ENCODE measurements at regions not wholly inside any gene's neighbourhood (a gene's known extent, or its start where the extent isn't known, plus 50 kb on each side); places are given as distances from the start of the nearest gene placed in this dataset.

DNA sequence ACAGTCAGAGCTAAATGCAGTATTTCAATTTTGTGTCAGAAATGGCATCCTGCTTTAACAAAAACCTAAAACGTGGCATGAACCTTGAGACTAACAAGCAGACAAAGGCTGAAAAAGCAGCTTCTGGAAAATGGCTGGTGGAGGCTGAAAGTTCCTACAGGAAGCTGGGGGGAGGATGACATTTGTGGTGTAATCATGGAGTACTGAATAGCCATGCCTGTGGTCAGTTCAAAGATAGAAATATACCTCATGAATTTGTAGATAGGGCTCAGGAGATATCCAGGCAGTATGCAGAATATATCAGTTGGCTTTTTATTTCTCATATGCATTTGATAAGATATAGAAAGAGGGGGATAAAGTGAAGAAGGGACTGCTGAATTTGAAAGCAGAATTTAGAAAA lies 181.7 kb downstream of the UQCRFS1 start:
- no peak overlapping the region for H3K27ac ChIP-seq (ENCODE audit: low read length)
- CTCF ChIA-PET: no interaction called here
- no peak for DNase-seq
- H3K4me3 ChIP-seq (ENCODE audit: control insufficient read depth in 1 of 2, extremely low read depth in 1 of 2, low read length in 1 of 2): no peak overlapping the region
- no peaks in the 10 kb centered on the region for H3K4me1 ChIP-seq (ENCODE audit: control insufficient read depth in 1 of 2, extremely low read depth in 1 of 2, insufficient read depth in 2 of 2, low read length in 2 of 2)
- Mint-ChIP-seq H3K27ac (no peak overlapping the region), H3K27me3 (no peaks in the 10 kb centered on the region), H3K36me3 (no peaks in the 10 kb centered on the region), H3K4me1 (no peaks in the 10 kb centered on the region), H3K9me3 (peaks cover 0 to 5% (median 0%) of the 10 kb centered on the region in 3 donors), H3K4me3 (no peak overlapping the region)
- no peaks in the 10 kb centered on the region for H3K9me3 ChIP-seq
- no peak for ATAC-seq (replicated peaks in 1 of 4)
- WGBS (ENCODE audit: insufficient coverage): 30% methylated on average over 1 of the region's 1 CpG
- no peaks in the 10 kb centered on the region for H3K36me3 ChIP-seq (ENCODE audit: control insufficient read depth in 2 of 2, extremely low read depth in 1 of 2, insufficient read depth in 1 of 2, low read length in 1 of 2)
- peaks cover 0 to 3% of the 10 kb centered on the region in 2 experiments for H3K27me3 ChIP-seq (replicated peaks in 1 of 2; ENCODE audit: control insufficient read depth in 2 of 2, extremely low read depth in 1 of 2, insufficient read depth in 2 of 2, low read length in 1 of 2)
- POLR2A ChIA-PET: no interaction called here

DNA sequence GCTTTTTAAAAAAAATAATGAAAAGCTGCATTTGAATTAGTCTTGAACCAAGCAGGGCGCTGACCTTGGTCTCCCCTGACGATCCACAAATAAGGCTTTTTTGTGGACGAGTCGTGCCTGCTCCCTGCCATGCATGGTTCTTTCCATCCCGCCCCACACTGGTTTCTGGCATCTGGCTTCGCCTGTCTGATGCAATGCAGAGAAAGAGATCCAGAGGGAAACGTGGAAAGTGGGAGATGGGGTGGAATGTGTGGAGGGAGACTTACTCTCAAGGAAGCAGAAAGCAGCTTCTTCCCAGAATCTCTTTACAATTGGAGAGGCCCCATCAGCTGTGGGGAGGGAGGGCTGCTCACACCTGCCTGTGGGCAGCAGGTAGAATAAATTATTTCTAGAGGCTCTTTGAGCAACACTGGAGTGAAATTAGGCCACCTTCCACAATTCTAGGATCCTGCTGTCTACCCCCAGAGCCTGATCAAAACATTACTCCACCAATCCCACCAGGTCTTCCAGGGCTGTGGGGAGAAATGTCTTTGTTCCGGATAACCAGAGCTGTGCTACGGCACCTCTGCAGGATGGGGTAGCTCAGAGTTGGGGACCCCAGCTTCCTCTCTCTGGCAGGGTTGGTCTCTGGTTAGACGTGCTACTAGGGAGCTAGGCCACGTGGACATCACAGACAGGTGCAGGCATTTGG lies 183.5 kb downstream of the UQCRFS1 start:
- no peaks in the 10 kb centered on the region for H3K4me1 Mint-ChIP-seq
- no peaks in the 10 kb centered on the region for H3K27me3 Mint-ChIP-seq
- H3K4me1 ChIP-seq (ENCODE audit: control insufficient read depth in 1 of 2, extremely low read depth in 1 of 2, insufficient read depth in 2 of 2, low read length in 2 of 2): no peaks in the 10 kb centered on the region
- 96% methylated on average over 6 of the region's 11 CpGs for WGBS (ENCODE audit: insufficient coverage)
- ATAC-seq (replicated peaks in 1 of 4): no peak
- H3K27ac ChIP-seq (ENCODE audit: low read length): no peak overlapping the region
- H3K4me3 Mint-ChIP-seq: no peak overlapping the region
- no peaks in the 10 kb centered on the region for H3K36me3 Mint-ChIP-seq
- H3K4me3 ChIP-seq (ENCODE audit: control insufficient read depth in 1 of 2, extremely low read depth in 1 of 2, low read length in 1 of 2): no peak overlapping the region
- POLR2A ChIA-PET: no interaction called here
- H3K9me3 Mint-ChIP-seq: no peaks in the 10 kb centered on the region
- CTCF ChIA-PET: no interaction called here
- H3K27ac Mint-ChIP-seq: no peak overlapping the region
- peaks cover 0 to 5% of the 10 kb centered on the region in 2 experiments for H3K27me3 ChIP-seq (replicated peaks in 1 of 2; ENCODE audit: control insufficient read depth in 2 of 2, extremely low read depth in 1 of 2, insufficient read depth in 2 of 2, low read length in 1 of 2)
- no peak for DNase-seq
- H3K36me3 ChIP-seq (ENCODE audit: control insufficient read depth in 2 of 2, extremely low read depth in 1 of 2, insufficient read depth in 1 of 2, low read length in 1 of 2): no peaks in the 10 kb centered on the region
- H3K9me3 ChIP-seq: no peaks in the 10 kb centered on the region

- H3K27me3 Mint-ChIP-seq: peaks cover 2 to 4% of the 10 kb centered on the region in 2 donors
- CTCF ChIA-PET: no interaction called here
Observed at GRCh38 chr19:29022599-29022998, 190.4 kb downstream of the UQCRFS1 start.

GRCh38 chr19:29022165-29022564 lies 190.8 kb downstream of the UQCRFS1 start:
- no peak for ATAC-seq (replicated peaks in 1 of 4)
- Histone ChIP-seq H3K9me3 (no peaks in the 10 kb centered on the region), H3K4me3 (ENCODE audit: control insufficient read depth in 1 of 2, extremely low read depth in 1 of 2, low read length in 1 of 2) (no peak overlapping the region), H3K27me3 (replicated peaks in 1 of 2; ENCODE audit: control insufficient read depth in 2 of 2, extremely low read depth in 1 of 2, insufficient read depth in 2 of 2, low read length in 1 of 2) (peaks cover 0 to 33% of the 10 kb centered on the region in 2 experiments), H3K4me1 (ENCODE audit: control insufficient read depth in 1 of 2, extremely low read depth in 1 of 2, insufficient read depth in 2 of 2, low read length in 2 of 2) (no peaks in the 10 kb centered on the region), H3K36me3 (ENCODE audit: control insufficient read depth in 2 of 2, extremely low read depth in 1 of 2, insufficient read depth in 1 of 2, low read length in 1 of 2) (no peaks in the 10 kb centered on the region), H3K27ac (ENCODE audit: low read length) (no peak overlapping the region)
- Mint-ChIP-seq H3K27me3 (peaks cover 2 to 4% of the 10 kb centered on the region in 2 donors), H3K4me1 (no peaks in the 10 kb centered on the region), H3K27ac (no peak overlapping the region), H3K9me3 (no peaks in the 10 kb centered on the region), H3K36me3 (no peaks in the 10 kb centered on the region), H3K4me3 (no peak overlapping the region)
- DNase-seq: no peak
- WGBS (ENCODE audit: insufficient coverage): 71% methylated on average over 7 of the region's 10 CpGs
- ChIA-PET CTCF (no interaction called here), POLR2A (no interaction called here)

More at GRCh38 chr19:29022599-29022998, 190.4 kb downstream of the UQCRFS1 start:
- Histone ChIP-seq H3K9me3 (no peaks in the 10 kb centered on the region), H3K4me1 (ENCODE audit: control insufficient read depth in 1 of 2, extremely low read depth in 1 of 2, insufficient read depth in 2 of 2, low read length in 2 of 2) (no peaks in the 10 kb centered on the region), H3K4me3 (ENCODE audit: control insufficient read depth in 1 of 2, extremely low read depth in 1 of 2, low read length in 1 of 2) (no peak overlapping the region), H3K36me3 (ENCODE audit: control insufficient read depth in 2 of 2, extremely low read depth in 1 of 2, insufficient read depth in 1 of 2, low read length in 1 of 2) (no peaks in the 10 kb centered on the region), H3K27me3 (replicated peaks in 1 of 2; ENCODE audit: control insufficient read depth in 2 of 2, extremely low read depth in 1 of 2, insufficient read depth in 2 of 2, low read length in 1 of 2) (peaks cover 0 to 29% of the 10 kb centered on the region in 2 experiments), H3K27ac (ENCODE audit: low read length) (no peak overlapping the region)
- Mint-ChIP-seq H3K27ac (no peak overlapping the region), H3K4me1 (no peaks in the 10 kb centered on the region), H3K9me3 (no peaks in the 10 kb centered on the region), H3K36me3 (no peaks in the 10 kb centered on the region), H3K4me3 (no peak overlapping the region)
- ATAC-seq (replicated peaks in 1 of 4): no peak
- no peak for DNase-seq
- POLR2A ChIA-PET: no interaction called here
- WGBS (ENCODE audit: insufficient coverage): 27% methylated on average over 5 of the region's 8 CpGs

DNA sequence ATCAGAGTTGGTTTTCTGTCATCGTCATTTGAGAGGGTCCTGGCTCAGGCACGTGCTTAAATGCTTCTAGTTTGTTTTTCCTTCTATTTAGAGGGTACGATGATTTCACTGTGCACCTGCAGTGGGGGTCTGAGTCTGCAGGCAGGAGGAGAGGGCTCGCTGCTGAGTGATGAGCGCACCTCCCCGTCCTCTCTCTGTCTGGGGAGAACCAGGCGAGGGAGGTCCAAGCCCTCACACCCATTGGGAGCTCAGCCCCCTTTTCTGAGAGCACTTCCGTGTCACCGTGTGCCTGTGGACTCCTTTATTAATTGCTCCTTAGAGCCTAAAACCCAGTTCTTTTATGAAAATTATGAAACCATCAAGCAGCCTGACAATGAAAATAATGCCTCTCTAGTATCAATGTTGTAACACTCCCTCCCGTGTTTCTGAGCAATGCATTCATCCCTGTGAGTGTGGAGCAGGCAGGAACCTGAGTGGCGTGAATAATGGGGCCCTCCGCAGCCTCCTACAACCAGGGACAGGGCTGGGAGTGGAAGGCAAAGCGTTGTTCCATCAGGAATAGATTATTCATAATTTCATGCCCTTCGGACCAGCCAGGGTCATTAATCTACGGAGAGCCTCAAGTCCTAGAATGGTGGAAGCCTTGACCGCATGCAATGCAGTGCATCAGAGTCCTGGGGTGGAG lies 191.6 kb downstream of the UQCRFS1 start:
- CTCF ChIA-PET: no interaction called here
- whole genome bisulfite sequencing (ENCODE audit: insufficient coverage): 79% methylated on average over 15 of the region's 16 CpGs
- Mint-ChIP-seq H3K27ac (no peak overlapping the region), H3K4me3 (no peak overlapping the region), H3K36me3 (no peaks in the 10 kb centered on the region), H3K27me3 (peaks cover 2 to 4% of the 10 kb centered on the region in 2 donors), H3K9me3 (no peaks in the 10 kb centered on the region), H3K4me1 (no peaks in the 10 kb centered on the region)
- Histone ChIP-seq H3K27ac (ENCODE audit: low read length) (no peak overlapping the region), H3K27me3 (replicated peaks in 1 of 2; ENCODE audit: control insufficient read depth in 2 of 2, extremely low read depth in 1 of 2, insufficient read depth in 2 of 2, low read length in 1 of 2) (peaks cover 0 to 34% of the 10 kb centered on the region in 2 experiments), H3K9me3 (no peaks in the 10 kb centered on the region), H3K4me3 (ENCODE audit: control insufficient read depth in 1 of 2, extremely low read depth in 1 of 2, low read length in 1 of 2) (no peak overlapping the region), H3K36me3 (ENCODE audit: control insufficient read depth in 2 of 2, extremely low read depth in 1 of 2, insufficient read depth in 1 of 2, low read length in 1 of 2) (no peaks in the 10 kb centered on the region), H3K4me1 (ENCODE audit: control insufficient read depth in 1 of 2, extremely low read depth in 1 of 2, insufficient read depth in 2 of 2, low read length in 2 of 2) (no peaks in the 10 kb centered on the region)
- POLR2A ChIA-PET: no interaction called here
- ATAC-seq (replicated peaks in 1 of 4) (no peak), DNase-seq (no peak)

GRCh38 chr19:29019403-29019802 lies 193.5 kb downstream of the UQCRFS1 start:
- H3K27ac Mint-ChIP-seq: no peak overlapping the region
- H3K9me3 Mint-ChIP-seq: no peaks in the 10 kb centered on the region
- no peaks in the 10 kb centered on the region for H3K36me3 Mint-ChIP-seq
- Histone ChIP-seq H3K36me3 (ENCODE audit: control insufficient read depth in 2 of 2, extremely low read depth in 1 of 2, insufficient read depth in 1 of 2, low read length in 1 of 2) (no peaks in the 10 kb centered on the region), H3K27ac (ENCODE audit: low read length) (no peak overlapping the region), H3K9me3 (no peaks in the 10 kb centered on the region), H3K4me3 (ENCODE audit: control insufficient read depth in 1 of 2, extremely low read depth in 1 of 2, low read length in 1 of 2) (no peak overlapping the region), H3K27me3 (replicated peaks in 1 of 2; ENCODE audit: control insufficient read depth in 2 of 2, extremely low read depth in 1 of 2, insufficient read depth in 2 of 2, low read length in 1 of 2) (peaks cover 0 to 32% of the 10 kb centered on the region in 2 experiments), H3K4me1 (ENCODE audit: control insufficient read depth in 1 of 2, extremely low read depth in 1 of 2, insufficient read depth in 2 of 2, low read length in 2 of 2) (no peaks in the 10 kb centered on the region)
- WGBS (ENCODE audit: insufficient coverage): 78% methylated on average over 13 of the region's 14 CpGs
- H3K4me1 Mint-ChIP-seq: no peaks in the 10 kb centered on the region
- H3K27me3 Mint-ChIP-seq: peaks cover 2 to 6% of the 10 kb centered on the region in 2 donors
- no peak overlapping the region for H3K4me3 Mint-ChIP-seq
- DNase-seq (no peak), ATAC-seq (replicated peaks in 1 of 4) (no peak)
- ChIA-PET POLR2A (no interaction called here), CTCF (no interaction called here)
